PFSK-1 (cell line): ENCODE measurements at regions not wholly inside any gene's neighbourhood (a gene's known extent, or its start where the extent isn't known, plus 50 kb on each side); places are given as distances from the start of the nearest gene placed in this dataset.

Source experiments
- POLR2AphosphoS5 ChIP-seq: IDR thresholded peaks from 2 replicates; pipeline ENCODE4 v1.6.1; 2012; ENCODE audit warnings: low read depth, mild to moderate bottlenecking, control low read depth, low read length, moderate library complexity
- SIN3A ChIP-seq: IDR thresholded peaks from 2 replicates; pipeline ENCODE4 v1.6.1; 2012; ENCODE audit warnings: mild to moderate bottlenecking, low read length, moderate library complexity, borderline replicate concordance; ENCODE audit not compliant: insufficient read depth
- TAF1 ChIP-seq: IDR thresholded peaks from 2 replicates; pipeline ENCODE4 v1.6.1; 2012; ENCODE audit warnings: low read length, control low read depth, borderline replicate concordance; ENCODE audit not compliant: insufficient read depth
- TF ChIP-seq, protein P1 (sequence below), 2 experiments: IDR thresholded peaks; 2 replicates each; pipeline versions ENCODE4 v1.6.1 to v1.8.0; 2011 to 2012; ENCODE audit warnings: low read depth in 2 of 2, low read length in 2 of 2, control low read depth in 1 of 2, inconsistent platforms in 1 of 2, mild to moderate bottlenecking in 1 of 2, moderate library complexity in 1 of 2; ENCODE audit not compliant: insufficient read depth in 1 of 2

DNA sequence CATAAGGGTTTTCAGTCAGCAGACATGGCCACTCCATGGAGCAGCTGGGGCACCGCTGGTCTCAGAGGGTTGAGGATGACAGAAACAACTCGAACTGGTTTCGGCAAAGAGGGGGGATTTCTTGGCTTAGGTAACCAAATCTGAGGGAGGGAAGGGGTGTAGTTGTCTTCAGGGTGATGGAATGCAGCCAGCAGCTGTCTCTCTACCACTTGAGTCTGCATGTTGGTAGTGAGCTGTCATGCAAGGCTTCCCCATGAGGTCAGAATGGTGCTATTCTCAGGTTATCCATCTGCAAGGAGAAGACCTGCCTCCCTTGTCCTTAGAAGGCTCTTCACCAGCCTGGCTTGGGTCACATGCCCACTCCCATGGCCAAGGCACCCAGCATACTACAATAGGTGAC lies 55.6 kb upstream of the PEG3 start:
- TF ChIP-seq TAF1, result no peak
- no peak for TF ChIP-seq SIN3A
- TF ChIP-seq, protein P1, sequence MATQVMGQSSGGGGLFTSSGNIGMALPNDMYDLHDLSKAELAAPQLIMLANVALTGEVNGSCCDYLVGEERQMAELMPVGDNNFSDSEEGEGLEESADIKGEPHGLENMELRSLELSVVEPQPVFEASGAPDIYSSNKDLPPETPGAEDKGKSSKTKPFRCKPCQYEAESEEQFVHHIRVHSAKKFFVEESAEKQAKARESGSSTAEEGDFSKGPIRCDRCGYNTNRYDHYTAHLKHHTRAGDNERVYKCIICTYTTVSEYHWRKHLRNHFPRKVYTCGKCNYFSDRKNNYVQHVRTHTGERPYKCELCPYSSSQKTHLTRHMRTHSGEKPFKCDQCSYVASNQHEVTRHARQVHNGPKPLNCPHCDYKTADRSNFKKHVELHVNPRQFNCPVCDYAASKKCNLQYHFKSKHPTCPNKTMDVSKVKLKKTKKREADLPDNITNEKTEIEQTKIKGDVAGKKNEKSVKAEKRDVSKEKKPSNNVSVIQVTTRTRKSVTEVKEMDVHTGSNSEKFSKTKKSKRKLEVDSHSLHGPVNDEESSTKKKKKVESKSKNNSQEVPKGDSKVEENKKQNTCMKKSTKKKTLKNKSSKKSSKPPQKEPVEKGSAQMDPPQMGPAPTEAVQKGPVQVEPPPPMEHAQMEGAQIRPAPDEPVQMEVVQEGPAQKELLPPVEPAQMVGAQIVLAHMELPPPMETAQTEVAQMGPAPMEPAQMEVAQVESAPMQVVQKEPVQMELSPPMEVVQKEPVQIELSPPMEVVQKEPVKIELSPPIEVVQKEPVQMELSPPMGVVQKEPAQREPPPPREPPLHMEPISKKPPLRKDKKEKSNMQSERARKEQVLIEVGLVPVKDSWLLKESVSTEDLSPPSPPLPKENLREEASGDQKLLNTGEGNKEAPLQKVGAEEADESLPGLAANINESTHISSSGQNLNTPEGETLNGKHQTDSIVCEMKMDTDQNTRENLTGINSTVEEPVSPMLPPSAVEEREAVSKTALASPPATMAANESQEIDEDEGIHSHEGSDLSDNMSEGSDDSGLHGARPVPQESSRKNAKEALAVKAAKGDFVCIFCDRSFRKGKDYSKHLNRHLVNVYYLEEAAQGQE (IDR thresholded peaks at IDR 0.05; ENCODE audit: insufficient read depth in 1 of 2, low read depth in 2 of 2, low read length in 2 of 2), result no peak
- no peak for TF ChIP-seq POLR2AphosphoS5
